Kidney tubule cell (primary cell): ENCODE measurements at regions not wholly inside any gene's neighbourhood (a gene's known extent, or its start where the extent isn't known, plus 50 kb on each side); places are given as distances from the start of the nearest gene placed in this dataset.

Experiments
- DNase-seq: peaks from one replicate; pipeline ENCODE4 v3.0.0-alpha.2; 2018; ENCODE audit warnings: low spot score

GRCh38 chr20:60804918-60805630 is 447.0 kb upstream of the CDH4 start:
- DNase-seq = peak; percentile 2

GRCh38 chr20:60806354-60806753 is 445.7 kb upstream of the CDH4 start:
- DNase-seq = no peak

- DNase-seq = no peak
Measured at GRCh38 chr20:60806824-60807223, 445.2 kb upstream of the CDH4 start.

GRCh38 chr20:60808003-60808672 is 443.9 kb upstream of the CDH4 start:
- DNase-seq = no peak

GRCh38 chr20:60808701-60809100 is 443.4 kb upstream of the CDH4 start:
- no peak for DNase-seq

- no peak for DNase-seq
Measured at GRCh38 chr20:60810561-60810960, 441.5 kb upstream of the CDH4 start.

- DNase-seq = no peak
Measured at GRCh38 chr20:60812561-60812960, 439.5 kb upstream of the CDH4 start.

GRCh38 chr20:60813066-60813465 is 439.0 kb upstream of the CDH4 start:
- DNase-seq = no peak

- no peak for DNase-seq
Measured at GRCh38 chr20:60815656-60816055, 436.4 kb upstream of the CDH4 start.

- DNase-seq = no peak
Measured at GRCh38 chr20:60816901-60817300, 435.2 kb upstream of the CDH4 start.

- DNase-seq = no peak
Measured at GRCh38 chr20:60817891-60818290, 434.2 kb upstream of the CDH4 start.

- DNase-seq = no peak
Measured at GRCh38 chr20:60819511-60819910, 432.6 kb upstream of the CDH4 start.

GRCh38 chr20:60820149-60820548 is 431.9 kb upstream of the CDH4 start:
- DNase-seq = no peak

- no peak for DNase-seq
Measured at GRCh38 chr20:60820918-60821317, 431.1 kb upstream of the CDH4 start.

- no peak for DNase-seq
Measured at GRCh38 chr20:60822699-60823607, 429.1 kb upstream of the CDH4 start.

- no peak for DNase-seq
Measured at GRCh38 chr20:60835876-60836275, 416.2 kb upstream of the CDH4 start.

GRCh38 chr20:60837173-60837770 is 414.8 kb upstream of the CDH4 start:
- DNase-seq = no peak

GRCh38 chr20:60838297-60838696 is 413.8 kb upstream of the CDH4 start:
- DNase-seq = no peak

- no peak for DNase-seq
Measured at GRCh38 chr20:60840971-60841370, 411.1 kb upstream of the CDH4 start.

GRCh38 chr20:60845146-60845545 is 406.9 kb upstream of the CDH4 start:
- no peak for DNase-seq

GRCh38 chr20:60851826-60852704 is 400.0 kb upstream of the CDH4 start:
- peak; percentile 25 for DNase-seq
